Calu3 (cell line): ENCODE measurements at regions not wholly inside any gene's neighbourhood (a gene's known extent, or its start where the extent isn't known, plus 50 kb on each side); places are given as distances from the start of the nearest gene placed in this dataset.

ENCODE experiments used
- BruUV-seq: library from RNA; stranded (reverse); fragments of 400-500 nt; replicated peaks from 2 replicates; lab custom pipeline; 2021; lab: Mats Ljungman, UMichigan
- CTCF ChIA-PET: fragments of 300-600 bp; sonication (Branson Sonifier 250); formaldehyde crosslinking; loops from one replicate; lab custom pipeline; 2022; ENCODE audit warnings: antibody characterized with exemption; lab: Charles Lee
- DNase-seq: peaks from one replicate; pipeline ENCODE4 v3.0.0; 2022
- H3K27ac Mint-ChIP-seq: one replicate; pipeline ENCODE4 v1.8.0; 2022; ENCODE audit warnings: mixed read lengths; ENCODE audit not compliant: unreplicated experiment
- H3K27me3 Mint-ChIP-seq: one replicate; pipeline ENCODE4 v1.8.0; 2022; ENCODE audit warnings: mixed read lengths; ENCODE audit not compliant: unreplicated experiment
- H3K36me3 Mint-ChIP-seq: one replicate; pipeline ENCODE4 v1.8.0; 2022; ENCODE audit warnings: mild to moderate bottlenecking, moderate library complexity, mixed read lengths; ENCODE audit not compliant: insufficient read depth, unreplicated experiment
- H3K4me1 Mint-ChIP-seq: one replicate; pipeline ENCODE4 v1.8.0; 2022; ENCODE audit warnings: mild to moderate bottlenecking, low read depth, mixed read lengths; ENCODE audit not compliant: unreplicated experiment
- H3K4me3 Mint-ChIP-seq: one replicate; pipeline ENCODE4 v1.8.0; 2022; ENCODE audit warnings: mild to moderate bottlenecking, low read depth, moderate library complexity, mixed read lengths; ENCODE audit not compliant: unreplicated experiment
- H3K9me3 Mint-ChIP-seq: one replicate; pipeline ENCODE4 v1.8.0; 2022; ENCODE audit warnings: low read depth, mixed read lengths; ENCODE audit not compliant: unreplicated experiment
- intact Hi-C: fragments of 100-400 bp; cut with micrococcal nuclease; formaldehyde crosslinking; loops from one replicate; pipeline ENCODE4 v1.10.0; 2022; ENCODE audit not compliant: unreplicated experiment
- TF ChIP-seq, protein P1 (sequence below): fragments of 200-600 bp; IDR thresholded peaks from one replicate; pipeline ENCODE4 v1.8.0; 2022; ENCODE audit warnings: antibody characterized with exemption; ENCODE audit not compliant: unreplicated experiment

DNA sequence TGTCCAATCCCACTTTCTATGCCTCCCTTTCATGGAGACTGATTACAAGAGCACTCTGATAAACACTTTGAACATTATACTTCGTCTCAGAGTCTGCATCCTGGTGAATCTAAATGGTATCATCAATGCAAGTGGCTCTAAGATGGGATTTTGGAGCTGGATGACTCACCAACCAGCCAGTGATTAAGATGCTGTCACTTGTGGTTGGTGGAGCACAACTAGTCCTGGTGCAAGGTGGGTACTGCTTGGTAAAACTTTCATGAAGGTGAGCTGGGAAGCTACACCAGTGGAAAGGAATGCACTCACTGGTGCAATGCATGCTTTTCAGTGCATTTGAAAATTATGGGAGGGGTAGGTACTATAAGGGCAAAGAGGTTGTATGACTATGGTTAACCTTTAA lies 137.7 kb upstream of the TRIB2 start:
- TF ChIP-seq, protein P1, sequence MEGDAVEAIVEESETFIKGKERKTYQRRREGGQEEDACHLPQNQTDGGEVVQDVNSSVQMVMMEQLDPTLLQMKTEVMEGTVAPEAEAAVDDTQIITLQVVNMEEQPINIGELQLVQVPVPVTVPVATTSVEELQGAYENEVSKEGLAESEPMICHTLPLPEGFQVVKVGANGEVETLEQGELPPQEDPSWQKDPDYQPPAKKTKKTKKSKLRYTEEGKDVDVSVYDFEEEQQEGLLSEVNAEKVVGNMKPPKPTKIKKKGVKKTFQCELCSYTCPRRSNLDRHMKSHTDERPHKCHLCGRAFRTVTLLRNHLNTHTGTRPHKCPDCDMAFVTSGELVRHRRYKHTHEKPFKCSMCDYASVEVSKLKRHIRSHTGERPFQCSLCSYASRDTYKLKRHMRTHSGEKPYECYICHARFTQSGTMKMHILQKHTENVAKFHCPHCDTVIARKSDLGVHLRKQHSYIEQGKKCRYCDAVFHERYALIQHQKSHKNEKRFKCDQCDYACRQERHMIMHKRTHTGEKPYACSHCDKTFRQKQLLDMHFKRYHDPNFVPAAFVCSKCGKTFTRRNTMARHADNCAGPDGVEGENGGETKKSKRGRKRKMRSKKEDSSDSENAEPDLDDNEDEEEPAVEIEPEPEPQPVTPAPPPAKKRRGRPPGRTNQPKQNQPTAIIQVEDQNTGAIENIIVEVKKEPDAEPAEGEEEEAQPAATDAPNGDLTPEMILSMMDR = no peak
- CTCF ChIA-PET = no interaction called here
- intact Hi-C loops = no loop called here
- H3K36me3 Mint-ChIP-seq = no peaks in the 10 kb centered on the region
- H3K27ac Mint-ChIP-seq = no peak overlapping the region
- no peaks in the 10 kb centered on the region for H3K4me1 Mint-ChIP-seq
- no peak overlapping the region for H3K4me3 Mint-ChIP-seq
- no peaks in the 10 kb centered on the region for H3K27me3 Mint-ChIP-seq
- no peak for DNase-seq
- no TSS peak for BruUV-seq
- peaks cover 9% of the 10 kb centered on the region for H3K9me3 Mint-ChIP-seq

DNA sequence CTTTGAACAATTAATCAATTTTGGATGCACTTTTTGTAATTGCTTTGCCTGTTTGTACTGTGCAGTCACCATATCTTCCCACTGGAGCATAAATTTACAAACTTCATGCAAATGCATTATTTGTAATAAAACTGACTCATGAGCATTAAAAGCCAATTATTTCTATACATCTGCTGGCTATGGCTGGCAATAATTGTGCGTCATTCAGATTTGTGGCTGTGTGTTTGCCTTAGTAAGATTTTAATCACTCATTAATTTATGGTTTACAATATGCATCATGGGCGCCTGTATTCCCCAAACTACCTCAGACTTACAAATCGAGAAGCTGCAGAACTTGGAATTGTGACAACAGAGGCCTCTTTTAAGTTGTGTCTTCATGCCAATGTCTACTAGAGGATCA lies 132.4 kb upstream of the TRIB2 start:
- no TSS peak for BruUV-seq
- no peak overlapping the region for H3K27ac Mint-ChIP-seq
- H3K27me3 Mint-ChIP-seq = no peaks in the 10 kb centered on the region
- intact Hi-C loops = no loop called here
- peaks cover 18% of the 10 kb centered on the region for H3K4me1 Mint-ChIP-seq
- CTCF ChIA-PET = no interaction called here
- TF ChIP-seq, protein P1 = no peak
- DNase-seq = no peak
- H3K36me3 Mint-ChIP-seq = peaks cover 5% of the 10 kb centered on the region
- H3K9me3 Mint-ChIP-seq = peaks cover 12% of the 10 kb centered on the region
- no peak overlapping the region for H3K4me3 Mint-ChIP-seq

DNA sequence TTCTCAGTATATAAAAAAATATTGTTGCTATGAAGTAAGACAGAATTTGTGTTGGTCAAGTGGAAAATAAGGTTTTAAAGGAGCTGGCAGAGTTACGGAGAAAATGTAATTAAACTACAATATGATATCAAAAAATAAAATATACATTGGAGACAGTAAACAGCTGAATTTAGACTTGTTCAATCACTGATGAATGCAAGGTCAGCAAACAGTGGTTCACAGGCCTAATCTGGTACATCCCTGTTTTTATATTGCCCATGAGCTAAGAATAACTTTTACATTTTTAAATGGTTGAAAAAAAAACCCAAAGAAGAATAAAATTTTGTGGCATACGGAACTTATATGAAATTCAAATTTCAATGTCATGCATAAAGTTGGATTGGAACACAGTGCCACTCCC lies 131.0 kb upstream of the TRIB2 start:
- no peak overlapping the region for H3K27ac Mint-ChIP-seq
- DNase-seq = no peak
- CTCF ChIA-PET = no interaction called here
- H3K36me3 Mint-ChIP-seq = peaks cover 5% of the 10 kb centered on the region
- H3K9me3 Mint-ChIP-seq = peaks cover 8% of the 10 kb centered on the region
- no peaks in the 10 kb centered on the region for H3K27me3 Mint-ChIP-seq
- BruUV-seq = no TSS peak
- peaks cover 18% of the 10 kb centered on the region for H3K4me1 Mint-ChIP-seq
- H3K4me3 Mint-ChIP-seq = no peak overlapping the region
- TF ChIP-seq, protein P1 = no peak
- intact Hi-C loops = no loop called here

DNA sequence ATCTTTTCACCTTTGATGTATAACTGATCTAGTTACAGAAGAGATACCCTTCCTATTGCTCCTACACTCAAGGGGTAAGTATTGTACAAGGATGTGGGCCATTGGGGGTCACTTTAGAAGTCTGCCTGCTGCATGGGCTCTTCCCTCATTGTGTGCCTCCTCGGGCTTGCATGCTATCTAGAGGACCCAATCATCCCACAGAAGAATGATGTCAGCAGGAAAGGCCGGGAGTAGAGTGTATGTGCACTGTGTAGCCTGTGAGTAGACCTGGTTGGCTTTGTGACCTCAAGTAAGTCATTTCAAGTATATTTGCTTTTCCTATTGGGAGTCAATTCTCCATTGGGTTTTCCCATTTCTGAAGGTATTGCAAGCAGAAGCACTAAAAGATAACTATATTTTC lies 129.5 kb upstream of the TRIB2 start:
- Mint-ChIP-seq H3K9me3 (peaks cover 3% of the 10 kb centered on the region), H3K4me3 (no peak overlapping the region), H3K4me1 (peaks cover 18% of the 10 kb centered on the region), H3K27me3 (no peaks in the 10 kb centered on the region), H3K27ac (no peak overlapping the region), H3K36me3 (peaks cover 5% of the 10 kb centered on the region)
- no peak for DNase-seq
- no TSS peak for BruUV-seq
- intact Hi-C loops = no loop called here
- CTCF ChIA-PET = no interaction called here
- TF ChIP-seq, protein P1 = no peak
